ENCODE measurements at regions not wholly inside any gene's neighbourhood (a gene's known extent, or its start where the extent isn't known, plus 50 kb on each side); places are given as distances from the start of the nearest gene placed in this dataset.

DNA sequence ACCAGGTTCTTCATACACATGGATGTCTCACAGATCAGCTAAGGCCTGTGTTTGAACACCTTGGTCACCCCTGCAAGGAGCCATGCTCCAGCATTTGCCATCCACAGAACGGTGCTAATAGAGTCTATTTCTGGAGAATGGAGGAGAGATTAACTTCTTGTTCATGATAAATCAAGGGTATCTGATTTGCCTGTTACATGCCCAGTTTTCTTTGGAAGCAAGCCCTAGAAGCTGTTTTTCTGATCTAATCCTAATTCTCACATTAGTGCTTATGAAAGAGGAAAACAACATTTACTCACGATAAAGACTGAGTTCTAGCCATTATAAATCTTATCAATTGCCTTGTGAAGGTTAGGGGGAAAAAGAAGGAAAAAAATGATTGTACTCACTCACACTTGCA lies 119.6 kb upstream of the DTNA start:
- no peak for TF ChIP-seq EZH2 (IDR thresholded peaks at IDR 0.05; ENCODE audit: low read depth, low read length, severe bottlenecking)
- no peak for TF ChIP-seq RXRA (IDR thresholded peaks at IDR 0.05; ENCODE audit: insufficient read depth, low read depth, low read length)
- no peak for TF ChIP-seq SAP30 (IDR thresholded peaks at IDR 0.05; ENCODE audit: insufficient read depth, insufficient replicate concordance, low read length)
- TF ChIP-seq POLR2A (IDR thresholded peaks at IDR 0.05; ENCODE audit: control extremely low read depth in 1 of 2, low read depth in 2 of 2, low read length in 2 of 2) = no peak
- no peak for TF ChIP-seq SP1 (IDR thresholded peaks at IDR 0.05; ENCODE audit: low read depth, low read length)
- TF ChIP-seq, protein P1, sequence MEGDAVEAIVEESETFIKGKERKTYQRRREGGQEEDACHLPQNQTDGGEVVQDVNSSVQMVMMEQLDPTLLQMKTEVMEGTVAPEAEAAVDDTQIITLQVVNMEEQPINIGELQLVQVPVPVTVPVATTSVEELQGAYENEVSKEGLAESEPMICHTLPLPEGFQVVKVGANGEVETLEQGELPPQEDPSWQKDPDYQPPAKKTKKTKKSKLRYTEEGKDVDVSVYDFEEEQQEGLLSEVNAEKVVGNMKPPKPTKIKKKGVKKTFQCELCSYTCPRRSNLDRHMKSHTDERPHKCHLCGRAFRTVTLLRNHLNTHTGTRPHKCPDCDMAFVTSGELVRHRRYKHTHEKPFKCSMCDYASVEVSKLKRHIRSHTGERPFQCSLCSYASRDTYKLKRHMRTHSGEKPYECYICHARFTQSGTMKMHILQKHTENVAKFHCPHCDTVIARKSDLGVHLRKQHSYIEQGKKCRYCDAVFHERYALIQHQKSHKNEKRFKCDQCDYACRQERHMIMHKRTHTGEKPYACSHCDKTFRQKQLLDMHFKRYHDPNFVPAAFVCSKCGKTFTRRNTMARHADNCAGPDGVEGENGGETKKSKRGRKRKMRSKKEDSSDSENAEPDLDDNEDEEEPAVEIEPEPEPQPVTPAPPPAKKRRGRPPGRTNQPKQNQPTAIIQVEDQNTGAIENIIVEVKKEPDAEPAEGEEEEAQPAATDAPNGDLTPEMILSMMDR (IDR thresholded peaks at IDR 0.05; ENCODE audit: control extremely low read depth in 1 of 3, insufficient read depth in 1 of 3, low read depth in 1 of 3, low read length in 3 of 3) = no peak
- no peak for TF ChIP-seq BACH1 (IDR thresholded peaks at IDR 0.05; ENCODE audit: low read length)
